A549 (cell line): ENCODE measurements at regions not wholly inside any gene's neighbourhood (a gene's known extent, or its start where the extent isn't known, plus 50 kb on each side); places are given as distances from the start of the nearest gene placed in this dataset.

Experiments
- CTCF ChIP-seq: fragments of >200 bp; sonication (Bioruptor Twin); formaldehyde crosslinking; IDR thresholded peaks from 3 replicates; pipeline ENCODE4 v1.5.1; 2016
- KDM5A ChIP-seq: fragments of 200-600 bp; sonication (generic); IDR thresholded peaks from 2 replicates; pipeline ENCODE4 v1.6.1; 2016; ENCODE audit warnings: antibody characterized with exemption, mild to moderate bottlenecking
- PHF8 ChIP-seq: fragments of 200-600 bp; sonication (generic); IDR thresholded peaks from 2 replicates; pipeline ENCODE4 v1.6.1; 2016; ENCODE audit warnings: low read depth, mild to moderate bottlenecking, antibody characterized with exemption, moderate library complexity, borderline replicate concordance
- REST ChIP-seq: fragments of 200-600 bp; sonication (generic); IDR thresholded peaks from 2 replicates; pipeline ENCODE4 v1.6.1; 2016; ENCODE audit warnings: antibody characterized with exemption, mild to moderate bottlenecking, moderate library complexity
- RNF2 ChIP-seq: fragments of 200-600 bp; sonication (generic); IDR thresholded peaks from 2 replicates; pipeline ENCODE4 v1.6.1; 2016; ENCODE audit warnings: low read depth, mild to moderate bottlenecking, antibody characterized with exemption, moderate library complexity, borderline replicate concordance

GRCh38 chr6:15042938-15043337 is 202.9 kb upstream of the JARID2 start:
- TF ChIP-seq CTCF (no peak), REST (no peak), RNF2 (no peak), KDM5A (no peak), PHF8 (no peak)
